Caco-2 (cell line): ENCODE measurements at regions not wholly inside any gene's neighbourhood (a gene's known extent, or its start where the extent isn't known, plus 50 kb on each side); places are given as distances from the start of the nearest gene placed in this dataset.

Experiments used
- BruUV-seq: library from RNA; stranded (reverse); fragments of 400-500 nt; replicated peaks from 2 replicates; lab custom pipeline; 2021; lab: Mats Ljungman, UMichigan
- CTCF ChIA-PET: fragments of 300-600 bp; sonication (Branson Sonifier 250); formaldehyde crosslinking; loops from one replicate; lab custom pipeline; 2022; ENCODE audit warnings: antibody characterized with exemption; lab: Charles Lee
- POLR2A ChIA-PET: fragments of 300-600 bp; sonication (Branson Sonifier 250); formaldehyde crosslinking; loops from one replicate; lab custom pipeline; 2022; ENCODE audit warnings: antibody characterized with exemption; lab: Charles Lee
- DNase-seq, 2 experiments: peaks; one replicate each; pipeline versions ENCODE4 v3.0.0 to v3.0.0-alpha.2; 2020 to 2022
- H3K27me3 ChIP-seq: replicated peaks from 2 replicates; pipeline ENCODE4 v1.6.0; 2011; ENCODE audit warnings: low read length; ENCODE audit not compliant: control insufficient read depth, insufficient read depth
- H3K36me3 ChIP-seq: 2 replicates; pipeline ENCODE4 v1.5.1; 2011; ENCODE audit warnings: low read length; ENCODE audit not compliant: control insufficient read depth, insufficient read depth
- H3K4me1 ChIP-seq: fragments of 250-450 bp; sonication (Bioruptor Pico); 2 replicates; pipeline ENCODE4 v1.5.1; 2020; ENCODE audit warnings: mild to moderate bottlenecking
- H3K4me3 ChIP-seq: 2 replicates; pipeline ENCODE4 v1.5.1; 2011; ENCODE audit warnings: low read depth, mild to moderate bottlenecking, control low read depth, low read length
- H3K9me3 ChIP-seq: fragments of 250-450 bp; sonication (Bioruptor Pico); 2 replicates; pipeline ENCODE4 v1.5.1; 2020; ENCODE audit warnings: mild to moderate bottlenecking, moderate library complexity
- H3K27ac Mint-ChIP-seq: one replicate; pipeline ENCODE4 v1.8.0; 2022; ENCODE audit warnings: mixed read lengths; ENCODE audit not compliant: unreplicated experiment
- H3K27me3 Mint-ChIP-seq: one replicate; pipeline ENCODE4 v1.8.0; 2022; ENCODE audit warnings: mixed read lengths; ENCODE audit not compliant: insufficient read depth, unreplicated experiment
- H3K36me3 Mint-ChIP-seq: one replicate; pipeline ENCODE4 v1.8.0; 2022; ENCODE audit warnings: mild to moderate bottlenecking, mixed read lengths; ENCODE audit not compliant: insufficient read depth, unreplicated experiment
- H3K4me1 Mint-ChIP-seq: one replicate; pipeline ENCODE4 v1.8.0; 2022; ENCODE audit warnings: low read depth, mixed read lengths; ENCODE audit not compliant: unreplicated experiment
- H3K4me3 Mint-ChIP-seq: one replicate; pipeline ENCODE4 v1.8.0; 2022; ENCODE audit warnings: mild to moderate bottlenecking, moderate library complexity, mixed read lengths; ENCODE audit not compliant: unreplicated experiment
- H3K9me3 Mint-ChIP-seq: one replicate; pipeline ENCODE4 v1.8.0; 2022; ENCODE audit warnings: mixed read lengths; ENCODE audit not compliant: unreplicated experiment
- intact Hi-C: fragments of 100-400 bp; cut with micrococcal nuclease; formaldehyde crosslinking; loops from one replicate; pipeline ENCODE4 v1.10.0; 2022; ENCODE audit not compliant: unreplicated experiment
- TF ChIP-seq, protein P1 (sequence below), 2 experiments: fragments of 200-600 bp in 1 of 2; IDR thresholded peaks; 1 replicate in 1 of 2; 2 replicates in 1 of 2; pipeline versions ENCODE4 v1.5.1 to v1.8.0; 2011 to 2022; ENCODE audit warnings: antibody characterized with exemption in 1 of 2, control low read depth in 1 of 2, inconsistent platforms in 1 of 2, low read depth in 1 of 2, low read length in 1 of 2, mild to moderate bottlenecking in 1 of 2, moderate library complexity in 1 of 2; ENCODE audit not compliant: insufficient read depth in 1 of 2, severe bottlenecking in 1 of 2, unreplicated experiment in 1 of 2

DNA sequence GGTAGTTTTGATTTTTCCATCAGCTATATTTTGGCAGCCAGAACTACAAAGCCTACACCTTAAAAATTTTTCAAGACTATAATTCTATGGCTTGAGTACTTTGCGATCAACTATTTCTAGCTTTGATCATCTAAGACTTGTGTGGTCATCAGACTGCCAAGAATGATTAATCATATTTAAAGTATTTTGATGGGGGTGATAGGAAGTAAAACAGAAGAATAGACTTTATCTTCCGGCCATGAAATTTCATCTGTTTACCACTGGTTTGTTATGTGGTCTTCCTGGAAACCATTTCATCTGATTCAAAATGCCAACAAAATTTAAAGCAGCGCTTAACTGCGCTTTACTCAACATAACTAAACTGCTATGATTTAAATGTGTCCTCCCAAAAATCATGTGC lies 706.8 kb downstream of the TRHDE start:
- Histone ChIP-seq H3K4me3 (no peak overlapping the region), H3K36me3 (no peaks in the 10 kb centered on the region), H3K27me3 (no peaks in the 10 kb centered on the region), H3K9me3 (no peaks in the 10 kb centered on the region), H3K4me1 (no peaks in the 10 kb centered on the region)
- TF ChIP-seq, protein P1, sequence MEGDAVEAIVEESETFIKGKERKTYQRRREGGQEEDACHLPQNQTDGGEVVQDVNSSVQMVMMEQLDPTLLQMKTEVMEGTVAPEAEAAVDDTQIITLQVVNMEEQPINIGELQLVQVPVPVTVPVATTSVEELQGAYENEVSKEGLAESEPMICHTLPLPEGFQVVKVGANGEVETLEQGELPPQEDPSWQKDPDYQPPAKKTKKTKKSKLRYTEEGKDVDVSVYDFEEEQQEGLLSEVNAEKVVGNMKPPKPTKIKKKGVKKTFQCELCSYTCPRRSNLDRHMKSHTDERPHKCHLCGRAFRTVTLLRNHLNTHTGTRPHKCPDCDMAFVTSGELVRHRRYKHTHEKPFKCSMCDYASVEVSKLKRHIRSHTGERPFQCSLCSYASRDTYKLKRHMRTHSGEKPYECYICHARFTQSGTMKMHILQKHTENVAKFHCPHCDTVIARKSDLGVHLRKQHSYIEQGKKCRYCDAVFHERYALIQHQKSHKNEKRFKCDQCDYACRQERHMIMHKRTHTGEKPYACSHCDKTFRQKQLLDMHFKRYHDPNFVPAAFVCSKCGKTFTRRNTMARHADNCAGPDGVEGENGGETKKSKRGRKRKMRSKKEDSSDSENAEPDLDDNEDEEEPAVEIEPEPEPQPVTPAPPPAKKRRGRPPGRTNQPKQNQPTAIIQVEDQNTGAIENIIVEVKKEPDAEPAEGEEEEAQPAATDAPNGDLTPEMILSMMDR (IDR thresholded peaks at IDR 0.05; ENCODE audit: insufficient read depth in 1 of 2, low read depth in 1 of 2, low read length in 1 of 2, severe bottlenecking in 1 of 2, unreplicated experiment in 1 of 2): no peak
- no peaks in the 10 kb centered on the region for H3K36me3 Mint-ChIP-seq
- CTCF ChIA-PET: no interaction called here
- intact Hi-C loops: no loop called here
- BruUV-seq: no TSS peak
- H3K27ac Mint-ChIP-seq: no peak overlapping the region
- DNase-seq: no peak
- H3K4me1 Mint-ChIP-seq: no peaks in the 10 kb centered on the region
- POLR2A ChIA-PET: no interaction called here
- peaks cover 11% of the 10 kb centered on the region for H3K9me3 Mint-ChIP-seq
- no peak overlapping the region for H3K4me3 Mint-ChIP-seq
- no peaks in the 10 kb centered on the region for H3K27me3 Mint-ChIP-seq

DNA sequence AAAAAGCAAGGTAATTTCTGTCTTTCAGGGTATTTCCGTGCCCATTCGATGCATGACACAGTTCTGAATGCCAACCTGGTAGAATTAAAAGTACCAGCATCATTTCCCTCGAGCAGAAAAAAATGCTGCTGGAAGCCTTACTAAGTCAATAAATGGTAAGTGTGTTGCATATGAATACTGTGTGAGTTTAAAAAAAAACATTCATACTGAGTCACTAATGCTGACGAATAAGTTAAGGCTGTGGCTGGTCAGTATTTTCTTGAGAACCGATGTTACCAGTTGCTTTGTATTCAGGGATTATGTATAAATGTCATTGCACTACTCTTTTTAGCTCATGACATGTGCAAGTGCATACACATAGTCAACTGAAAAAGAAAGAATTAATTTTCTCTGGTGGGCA lies 710.2 kb downstream of the TRHDE start:
- Mint-ChIP-seq H3K27me3 (no peaks in the 10 kb centered on the region), H3K4me1 (no peaks in the 10 kb centered on the region), H3K4me3 (no peak overlapping the region), H3K36me3 (no peaks in the 10 kb centered on the region), H3K27ac (no peak overlapping the region), H3K9me3 (no peaks in the 10 kb centered on the region)
- H3K9me3 ChIP-seq: no peaks in the 10 kb centered on the region
- H3K4me3 ChIP-seq: no peak overlapping the region
- ChIA-PET CTCF (no interaction called here), POLR2A (no interaction called here)
- intact Hi-C loops: no loop called here
- no peaks in the 10 kb centered on the region for H3K27me3 ChIP-seq
- no TSS peak for BruUV-seq
- TF ChIP-seq, protein P1 (IDR thresholded peaks at IDR 0.05; ENCODE audit: insufficient read depth in 1 of 2, low read depth in 1 of 2, low read length in 1 of 2, severe bottlenecking in 1 of 2, unreplicated experiment in 1 of 2): no peak
- H3K36me3 ChIP-seq: no peaks in the 10 kb centered on the region
- DNase-seq: no peak
- no peaks in the 10 kb centered on the region for H3K4me1 ChIP-seq

DNA sequence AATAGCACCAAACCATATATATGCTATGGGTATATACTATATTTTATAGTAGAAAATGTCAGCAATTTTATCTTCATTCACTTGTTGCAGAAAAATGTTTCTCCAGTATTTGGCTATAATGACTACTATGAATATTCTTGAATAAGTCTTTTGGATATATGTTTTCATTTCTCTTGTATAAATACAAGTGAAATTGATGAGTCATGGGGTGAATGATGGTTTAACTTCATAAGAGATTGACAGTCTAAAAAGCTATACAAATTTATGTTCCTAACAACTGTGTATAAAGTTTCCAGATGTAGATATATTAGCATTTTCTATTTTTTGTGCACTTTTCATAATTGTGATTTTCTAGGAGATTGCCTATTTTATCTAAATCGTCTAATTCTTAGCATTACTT lies 714.8 kb downstream of the TRHDE start:
- Mint-ChIP-seq H3K27ac (no peak overlapping the region), H3K4me3 (no peak overlapping the region), H3K27me3 (peaks cover 6% of the 10 kb centered on the region), H3K36me3 (no peaks in the 10 kb centered on the region), H3K9me3 (no peaks in the 10 kb centered on the region), H3K4me1 (no peaks in the 10 kb centered on the region)
- no peak for DNase-seq
- no peaks in the 10 kb centered on the region for H3K27me3 ChIP-seq
- intact Hi-C loops: no loop called here
- CTCF ChIA-PET: no interaction called here
- no peaks in the 10 kb centered on the region for H3K4me1 ChIP-seq
- H3K4me3 ChIP-seq: no peak overlapping the region
- no peaks in the 10 kb centered on the region for H3K36me3 ChIP-seq
- POLR2A ChIA-PET: no interaction called here
- no peaks in the 10 kb centered on the region for H3K9me3 ChIP-seq
- no TSS peak for BruUV-seq
- TF ChIP-seq, protein P1 (IDR thresholded peaks at IDR 0.05; ENCODE audit: insufficient read depth in 1 of 2, low read depth in 1 of 2, low read length in 1 of 2, severe bottlenecking in 1 of 2, unreplicated experiment in 1 of 2): no peak
